Right lobe of liver (tissue), 4 donors: ENCODE measurements at regions not wholly inside any gene's neighbourhood (a gene's known extent, or its start where the extent isn't known, plus 50 kb on each side); places are given as distances from the start of the nearest gene placed in this dataset.

Experiments
- CTCF ChIP-seq, 4 donors: fragments of 200-600 bp in 3 of 4; fragments of 450-650 bp in 1 of 4; IDR thresholded peaks; one replicate each; pipeline versions ENCODE4 v1.5.1 to v1.8.0; 2016 to 2022; ENCODE audit warnings: antibody characterized with exemption in 4 of 4, mild to moderate bottlenecking in 2 of 4
- POLR2A ChIP-seq: fragments of 450-650 bp; IDR thresholded peaks from one replicate; pipeline ENCODE4 v1.6.1; 2017; ENCODE audit warnings: antibody characterized with exemption, mild to moderate bottlenecking
- donor health status: DM: no; HTN: no; CAD: no.
- donor health status: DM: no; HTN: no; CAD: no.
- donor health status: DM: no; HTN: yes; CAD: no.

- TF ChIP-seq CTCF (IDR thresholded peaks at IDR 0.05) (no peak), POLR2A (no peak)
Measured at GRCh38 chr4:144494280-144494679, 151.7 kb upstream of the HHIP start.
